Pancreas (tissue), 10 donors: ENCODE measurements at regions not wholly inside any gene's neighbourhood (a gene's known extent, or its start where the extent isn't known, plus 50 kb on each side); places are given as distances from the start of the nearest gene placed in this dataset.

Experiments
- ATAC-seq, 4 donors: fragments of 200-7000 bp; cut with Tn5 transposase; one replicate each; pipeline versions ENCODE4 v1.8.0 to v1.9.1; 2020; ENCODE audit warnings: mild to moderate bottlenecking in 4 of 4, moderate library complexity in 4 of 4
- DNase-seq, 6 donors: peaks; one replicate each; pipeline ENCODE4 v3.0.0-alpha.2; 2020
- FAIRE-seq: peaks from 2 replicates; lab custom pipeline; 2012; peaks lifted over from hg19 to GRCh38; lab: Jason Lieb, UNC
- H3K27ac ChIP-seq, 4 donors: fragments of 200-600 bp; sonication (generic); 1 replicate in 3 of 4; 2 replicates in 1 of 4; pipeline versions ENCODE4 v1.5.0 to v1.8.0; 2020
- H3K27me3 ChIP-seq, 4 donors: fragments of 200-600 bp; one replicate each; pipeline ENCODE4 v1.8.0; 2021
- H3K36me3 ChIP-seq, 3 donors: fragments of 200-600 bp; sonication (generic) in 1 of 3; one replicate each; pipeline versions ENCODE4 v1.5.0 to v1.8.0; 2020 to 2021
- H3K4me1 ChIP-seq, 3 donors: fragments of 200-600 bp; one replicate each; pipeline ENCODE4 v1.8.0; 2021
- H3K4me3 ChIP-seq, 4 donors: fragments of 200-600 bp; sonication (generic) in 2 of 4; one replicate each; pipeline versions ENCODE4 v1.5.0 to v1.8.0; 2020 to 2021
- H3K9me3 ChIP-seq, 4 donors: fragments of 200-600 bp; one replicate each; pipeline ENCODE4 v1.8.0; 2021
- CTCF ChIP-seq, 4 donors: fragments of 200-600 bp; sonication (generic) in 3 of 4; IDR thresholded peaks; one replicate each; pipeline versions ENCODE4 v1.5.0 to v1.8.0; 2021; ENCODE audit warnings: antibody characterized with exemption in 4 of 4
- WGBS, 2 donors: extraction: QIAGEN DNeasy Blood & Tissue Kit; methylation state at CpG; one replicate each; pipeline ENCODE4 v1.1.7; 2013; 5-methylcytosine and 5-hydroxymethylcytosine counted together
- intact Hi-C, 3 donors: fragments of 100-400 bp; cut with DNase I; formaldehyde crosslinking; loops; one replicate each; pipeline versions ENCODE4 v1.11.1 to v1.14.2; 2022
- donor health status: healthy with polysubstance abuse.
- donor health status: DM: no; HTN: no; CAD: no; lungs with moderate emphysema.
- donor health status: DM: no; HTN: no; CAD: no.
- donor health status: control.
- donor health status: control.
- donor health status: Bipolar disorder and iron deficiency.
- donor health status: DM: yes; HTN: yes; CAD: no.
- donor health status: DM: no; HTN: no; CAD: no.
- donor health status: DM: no; HTN: no; CAD: no.
- donor health status: DM: yes; HTN: yes; CAD: no.

- H3K36me3 ChIP-seq, result no peaks in the 10 kb centered on the region
- H3K27me3 ChIP-seq, result no peaks in the 10 kb centered on the region
- 52 to 72% methylated on average over 5 of the region's 5 CpGs for WGBS, 2 donors
- ATAC-seq (no peak), DNase-seq (no peak), FAIRE-seq (no peak)
- no peaks in the 10 kb centered on the region for H3K9me3 ChIP-seq
- intact Hi-C loops, result no loop called here
- no peak for TF ChIP-seq CTCF (IDR thresholded peaks at IDR 0.05)
- H3K4me1 ChIP-seq, result no peaks in the 10 kb centered on the region
- H3K4me3 ChIP-seq, result no peak overlapping the region
- no peak overlapping the region for H3K27ac ChIP-seq
Observed at GRCh38 chr18:64276311-64277090, 127.6 kb upstream of the LINC00305 start.

- no peak for TF ChIP-seq CTCF (IDR thresholded peaks at IDR 0.05)
- no peaks in the 10 kb centered on the region for H3K27me3 ChIP-seq
- H3K36me3 ChIP-seq, result no peaks in the 10 kb centered on the region
- no peaks in the 10 kb centered on the region for H3K4me1 ChIP-seq
- FAIRE-seq (no peak), ATAC-seq (no peak), DNase-seq (no peak)
- no peak overlapping the region for H3K4me3 ChIP-seq
- no peak overlapping the region for H3K27ac ChIP-seq
- intact Hi-C loops, result no loop called here
- H3K9me3 ChIP-seq, result no peaks in the 10 kb centered on the region
- WGBS, 2 donors, result 79 to 83% methylated on average over 3 of the region's 3 CpGs
Observed at GRCh38 chr18:64275593-64276300, 126.9 kb upstream of the LINC00305 start.

GRCh38 chr18:64273724-64274123 is 124.8 kb upstream of the LINC00305 start:
- intact Hi-C loops, result no loop called here
- Histone ChIP-seq H3K27me3 (no peaks in the 10 kb centered on the region), H3K4me1 (no peaks in the 10 kb centered on the region), H3K9me3 (no peaks in the 10 kb centered on the region), H3K27ac (no peak overlapping the region), H3K36me3 (no peaks in the 10 kb centered on the region), H3K4me3 (no peak overlapping the region)
- WGBS, 2 donors, result 87% methylated on average over 3 of the region's 3 CpGs
- FAIRE-seq, result no peak
- TF ChIP-seq CTCF (IDR thresholded peaks at IDR 0.05), result no peak
- DNase-seq, result no peak
- no peak for ATAC-seq

GRCh38 chr18:64271975-64272659 is 123.2 kb upstream of the LINC00305 start:
- ATAC-seq (no peak), FAIRE-seq (no peak), DNase-seq (no peak)
- Histone ChIP-seq H3K4me1 (no peaks in the 10 kb centered on the region), H3K4me3 (no peak overlapping the region), H3K27ac (no peak overlapping the region), H3K27me3 (no peaks in the 10 kb centered on the region), H3K36me3 (no peaks in the 10 kb centered on the region), H3K9me3 (no peaks in the 10 kb centered on the region)
- no peak for TF ChIP-seq CTCF (IDR thresholded peaks at IDR 0.05)
- 40% methylated on average over 6 of the region's 6 CpGs for WGBS, 2 donors
- intact Hi-C loops, result no loop called here
